PFSK-1 (cell line): ENCODE measurements at regions not wholly inside any gene's neighbourhood (a gene's known extent, or its start where the extent isn't known, plus 50 kb on each side); places are given as distances from the start of the nearest gene placed in this dataset.

Source experiments
- FOXP2 ChIP-seq: optimal IDR thresholded peaks from 2 replicates; pipeline ENCODE3; 2011; ENCODE audit warnings: borderline replicate concordance, control low read depth, inconsistent platforms; ENCODE audit not compliant: insufficient read depth; ENCODE audit errors: extremely low read length, extremely low read depth
- POLR2AphosphoS5 ChIP-seq: IDR thresholded peaks from 2 replicates; pipeline ENCODE4 v1.6.1; 2012; ENCODE audit warnings: low read depth, mild to moderate bottlenecking, control low read depth, low read length, moderate library complexity
- SIN3A ChIP-seq: IDR thresholded peaks from 2 replicates; pipeline ENCODE4 v1.6.1; 2012; ENCODE audit warnings: mild to moderate bottlenecking, low read length, moderate library complexity, borderline replicate concordance; ENCODE audit not compliant: insufficient read depth
- TAF1 ChIP-seq: IDR thresholded peaks from 2 replicates; pipeline ENCODE4 v1.6.1; 2012; ENCODE audit warnings: low read length, control low read depth, borderline replicate concordance; ENCODE audit not compliant: insufficient read depth
- TF ChIP-seq, protein P1 (sequence below), 2 experiments: IDR thresholded peaks; 2 replicates each; pipeline versions ENCODE4 v1.6.1 to v1.8.0; 2011 to 2012; ENCODE audit warnings: low read depth in 2 of 2, low read length in 2 of 2, control low read depth in 1 of 2, inconsistent platforms in 1 of 2, mild to moderate bottlenecking in 1 of 2, moderate library complexity in 1 of 2; ENCODE audit not compliant: insufficient read depth in 1 of 2

GRCh38 chr1:201721082-201722049 is 107.6 kb upstream of the IPO9 start:
- TF ChIP-seq, protein P1, sequence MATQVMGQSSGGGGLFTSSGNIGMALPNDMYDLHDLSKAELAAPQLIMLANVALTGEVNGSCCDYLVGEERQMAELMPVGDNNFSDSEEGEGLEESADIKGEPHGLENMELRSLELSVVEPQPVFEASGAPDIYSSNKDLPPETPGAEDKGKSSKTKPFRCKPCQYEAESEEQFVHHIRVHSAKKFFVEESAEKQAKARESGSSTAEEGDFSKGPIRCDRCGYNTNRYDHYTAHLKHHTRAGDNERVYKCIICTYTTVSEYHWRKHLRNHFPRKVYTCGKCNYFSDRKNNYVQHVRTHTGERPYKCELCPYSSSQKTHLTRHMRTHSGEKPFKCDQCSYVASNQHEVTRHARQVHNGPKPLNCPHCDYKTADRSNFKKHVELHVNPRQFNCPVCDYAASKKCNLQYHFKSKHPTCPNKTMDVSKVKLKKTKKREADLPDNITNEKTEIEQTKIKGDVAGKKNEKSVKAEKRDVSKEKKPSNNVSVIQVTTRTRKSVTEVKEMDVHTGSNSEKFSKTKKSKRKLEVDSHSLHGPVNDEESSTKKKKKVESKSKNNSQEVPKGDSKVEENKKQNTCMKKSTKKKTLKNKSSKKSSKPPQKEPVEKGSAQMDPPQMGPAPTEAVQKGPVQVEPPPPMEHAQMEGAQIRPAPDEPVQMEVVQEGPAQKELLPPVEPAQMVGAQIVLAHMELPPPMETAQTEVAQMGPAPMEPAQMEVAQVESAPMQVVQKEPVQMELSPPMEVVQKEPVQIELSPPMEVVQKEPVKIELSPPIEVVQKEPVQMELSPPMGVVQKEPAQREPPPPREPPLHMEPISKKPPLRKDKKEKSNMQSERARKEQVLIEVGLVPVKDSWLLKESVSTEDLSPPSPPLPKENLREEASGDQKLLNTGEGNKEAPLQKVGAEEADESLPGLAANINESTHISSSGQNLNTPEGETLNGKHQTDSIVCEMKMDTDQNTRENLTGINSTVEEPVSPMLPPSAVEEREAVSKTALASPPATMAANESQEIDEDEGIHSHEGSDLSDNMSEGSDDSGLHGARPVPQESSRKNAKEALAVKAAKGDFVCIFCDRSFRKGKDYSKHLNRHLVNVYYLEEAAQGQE (IDR thresholded peaks at IDR 0.05; ENCODE audit: insufficient read depth in 1 of 2, low read depth in 2 of 2, low read length in 2 of 2), result no peak
- no peak for TF ChIP-seq FOXP2
- no peak for TF ChIP-seq POLR2AphosphoS5

DNA sequence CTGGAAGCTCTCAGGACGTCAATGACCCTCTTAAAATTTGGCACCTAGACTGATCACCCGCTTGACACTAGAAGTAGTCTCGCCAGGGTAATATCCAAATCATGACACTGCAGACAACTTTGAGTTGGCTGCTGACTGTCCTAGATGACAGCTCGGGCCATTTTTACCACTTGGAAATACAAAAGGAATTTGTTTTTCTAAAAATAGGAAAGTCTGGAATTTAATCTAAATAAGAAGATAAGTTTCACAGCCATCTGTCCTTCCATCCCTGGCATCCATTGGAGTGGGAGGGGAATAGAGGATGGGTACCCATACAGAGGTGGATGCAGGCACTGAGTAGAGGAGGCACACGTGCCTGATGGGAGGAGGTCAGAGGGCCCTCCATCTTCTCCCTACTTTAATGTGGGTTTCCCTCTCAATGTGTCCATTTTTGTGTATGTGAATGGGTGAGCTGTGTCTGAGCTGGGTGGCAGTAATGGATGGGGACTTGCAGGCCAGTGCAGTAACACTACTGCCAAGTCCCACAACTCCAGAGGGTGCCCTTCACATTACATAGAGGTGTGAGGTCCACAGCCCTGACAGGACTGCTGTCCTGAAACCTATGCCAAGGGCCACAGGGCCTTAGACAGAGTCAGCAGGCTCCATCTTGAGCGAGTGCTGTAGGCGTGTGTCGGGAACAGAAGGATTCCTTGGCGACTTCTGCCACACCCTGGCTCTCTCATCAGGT is 104.8 kb upstream of the IPO9 start:
- TF ChIP-seq SIN3A (no peak), FOXP2 (no peak)
- TF ChIP-seq, protein P1 (IDR thresholded peaks at IDR 0.05; ENCODE audit: insufficient read depth in 1 of 2, low read depth in 2 of 2, low read length in 2 of 2), result no peak

DNA sequence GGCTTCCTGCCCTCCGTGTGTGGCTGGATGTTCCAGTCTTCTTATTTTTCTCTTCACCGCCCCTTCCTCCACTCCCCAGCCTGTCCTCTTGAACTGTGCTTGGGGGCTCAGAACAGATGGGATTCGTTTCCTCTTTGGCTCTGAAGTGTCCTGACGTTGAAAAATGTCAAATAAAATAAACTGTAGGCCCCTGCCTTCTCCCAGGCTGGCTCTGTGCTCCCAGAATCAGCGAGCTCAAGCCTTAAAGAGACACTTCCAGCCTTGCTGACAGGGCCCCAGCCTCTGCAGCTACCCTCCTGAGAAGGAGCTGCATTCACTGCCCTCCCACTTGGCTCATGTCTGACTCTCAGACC is 104.2 kb upstream of the IPO9 start:
- no peak for TF ChIP-seq POLR2AphosphoS5
- TF ChIP-seq SIN3A, result no peak
- TF ChIP-seq, protein P1 (IDR thresholded peaks at IDR 0.05; ENCODE audit: insufficient read depth in 1 of 2, low read depth in 2 of 2, low read length in 2 of 2), result no peak

DNA sequence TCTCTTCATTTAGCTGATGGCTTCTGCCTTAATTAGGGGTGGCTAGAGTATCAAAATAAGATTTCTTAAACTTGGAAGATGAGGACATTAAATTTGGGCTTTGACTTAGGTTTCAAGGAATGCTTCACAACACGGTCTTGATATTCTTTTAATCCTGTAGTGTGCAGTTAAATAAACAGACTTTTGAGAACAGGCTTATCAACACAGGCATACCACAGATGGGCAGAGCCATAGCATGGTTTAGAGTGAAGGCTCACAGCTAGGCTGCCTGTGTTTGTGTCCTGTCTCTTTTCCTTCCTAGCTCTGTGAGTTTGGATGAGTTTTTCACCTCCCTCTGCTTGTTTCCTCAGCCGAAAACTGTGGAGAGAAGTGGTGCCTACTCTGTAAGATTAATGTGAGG is 102.3 kb upstream of the IPO9 start:
- TF ChIP-seq POLR2AphosphoS5 (no peak), TAF1 (no peak), FOXP2 (no peak)
- TF ChIP-seq, protein P1 (IDR thresholded peaks at IDR 0.05; ENCODE audit: insufficient read depth in 1 of 2, low read depth in 2 of 2, low read length in 2 of 2), result no peak

GRCh38 chr1:201728731-201729130 is 100.2 kb upstream of the IPO9 start:
- TF ChIP-seq FOXP2 (no peak), SIN3A (no peak), TAF1 (no peak), POLR2AphosphoS5 (no peak)
- TF ChIP-seq, protein P1 (IDR thresholded peaks at IDR 0.05; ENCODE audit: insufficient read depth in 1 of 2, low read depth in 2 of 2, low read length in 2 of 2), result no peak
